NCI-H345 (cell line): ENCODE measurements at regions not wholly inside any gene's neighbourhood (a gene's known extent, or its start where the extent isn't known, plus 50 kb on each side); places are given as distances from the start of the nearest gene placed in this dataset.
"Not testable (repeated sequence)": the region's sequence is repeated elsewhere in the genome, so short reads cannot be mapped to it uniquely, and the experiment has no call there.

Source experiments
- DNase-seq: peaks from one replicate; lab custom pipeline; 2025; lab: John Stamatoyannopoulos, UW

GRCh38 chr13:50747737-50748350, 95.6 kb downstream of the DLEU7 start:
- no peak for DNase-seq

- not testable (repeated sequence) for DNase-seq
Measured at GRCh38 chr13:50753221-50753620, 90.3 kb downstream of the DLEU7 start.

GRCh38 chr13:50755862-50756685, 87.4 kb downstream of the DLEU7 start:
- DNase-seq: peak; percentile 95

- no peak for DNase-seq
Measured at GRCh38 chr13:50757008-50757407, 86.5 kb downstream of the DLEU7 start.

- no peak for DNase-seq
Measured at GRCh38 chr13:50758796-50759195, 84.7 kb downstream of the DLEU7 start.

GRCh38 chr13:50760751-50761150, 82.7 kb downstream of the DLEU7 start:
- DNase-seq: no peak

GRCh38 chr13:50761406-50761805, 82.1 kb downstream of the DLEU7 start:
- DNase-seq: no peak

- DNase-seq: no peak
Measured at GRCh38 chr13:50762969-50763567, 80.4 kb downstream of the DLEU7 start.

- DNase-seq: no peak
Measured at GRCh38 chr13:50766013-50766412, 77.5 kb downstream of the DLEU7 start.

GRCh38 chr13:50766695-50767094, 76.8 kb downstream of the DLEU7 start:
- no peak for DNase-seq

GRCh38 chr13:50772881-50773280, 70.6 kb downstream of the DLEU7 start:
- not testable (repeated sequence) for DNase-seq
